WTC11 (cell line): ENCODE measurements at regions not wholly inside any gene's neighbourhood (a gene's known extent, or its start where the extent isn't known, plus 50 kb on each side); places are given as distances from the start of the nearest gene placed in this dataset.

Experiments
- CBFB ChIP-seq: sonication (generic); formaldehyde crosslinking; IDR thresholded peaks from 2 replicates; pipeline ENCODE4 v1.8.1; 2022; ENCODE audit warnings: mild to moderate bottlenecking, low read depth, missing genetic modification reagents
- CREB1 ChIP-seq: sonication (generic); formaldehyde crosslinking; IDR thresholded peaks from 2 replicates; pipeline ENCODE4 v1.8.0; 2023; ENCODE audit warnings: mild to moderate bottlenecking, missing genetic modification reagents
- CREM ChIP-seq: sonication (generic); formaldehyde crosslinking; IDR thresholded peaks from 2 replicates; pipeline ENCODE4 v1.8.1; 2022; ENCODE audit warnings: mild to moderate bottlenecking, missing genetic modification reagents, moderate library complexity
- GABPB1 ChIP-seq: sonication (generic); formaldehyde crosslinking; IDR thresholded peaks from 2 replicates; pipeline ENCODE4 v1.8.1; 2023; ENCODE audit warnings: mild to moderate bottlenecking, missing genetic modification reagents
- GTF2I ChIP-seq: fragments of 250-450 bp; sonication (Bioruptor Pico); conservative IDR thresholded peaks from 2 replicates; pipeline ENCODE4 v1.4.0; 2021; ENCODE audit warnings: mild to moderate bottlenecking
- MAX ChIP-seq: sonication (generic); formaldehyde crosslinking; IDR thresholded peaks from 2 replicates; pipeline ENCODE4 v1.8.0; 2022; ENCODE audit warnings: mild to moderate bottlenecking, missing genetic modification reagents
- SMAD3 ChIP-seq: sonication (generic); formaldehyde crosslinking; IDR thresholded peaks from 2 replicates; pipeline ENCODE4 v1.8.0; 2022; ENCODE audit warnings: missing genetic modification reagents, mild to moderate bottlenecking, borderline replicate concordance
- TCF7 ChIP-seq: sonication (generic); formaldehyde crosslinking; IDR thresholded peaks from 2 replicates; pipeline ENCODE4 v1.8.0; 2022; ENCODE audit warnings: mild to moderate bottlenecking, low read depth, missing genetic modification reagents, moderate library complexity
- TEAD4 ChIP-seq: sonication (generic); formaldehyde crosslinking; IDR thresholded peaks from 2 replicates; pipeline ENCODE4 v1.8.0; 2022; ENCODE audit warnings: mild to moderate bottlenecking, missing genetic modification reagents
- ZBTB21 ChIP-seq: sonication (generic); formaldehyde crosslinking; IDR thresholded peaks from 2 replicates; pipeline ENCODE4 v1.8.1; 2023; ENCODE audit warnings: mild to moderate bottlenecking, missing genetic modification reagents, borderline replicate concordance
- TF ChIP-seq, protein P1 (sequence below): fragments of 200-600 bp; IDR thresholded peaks from 2 replicates; pipeline ENCODE4 v1.8.0; 2022; ENCODE audit warnings: antibody characterized with exemption
- TF ChIP-seq, protein P2 (sequence below): sonication (generic); formaldehyde crosslinking; IDR thresholded peaks from 2 replicates; pipeline ENCODE4 v1.8.1; 2022; ENCODE audit warnings: missing genetic modification reagents, borderline replicate concordance
- TF ChIP-seq, protein P3 (sequence below): sonication (generic); formaldehyde crosslinking; IDR thresholded peaks from 2 replicates; pipeline ENCODE4 v1.8.0; 2022; ENCODE audit warnings: mild to moderate bottlenecking, missing genetic modification reagents

GRCh38 chr5:27969157-27969556, 930.8 kb upstream of the CDH9 start:
- TF ChIP-seq TEAD4 (no peak), CBFB (CRISPR knock-in tag) (no peak), TCF7 (CRISPR knock-in tag) (no peak), GTF2I (no peak), MAX (CRISPR knock-in tag) (no peak), ZBTB21 (CRISPR knock-in tag) (no peak), GABPB1 (no peak), CREM (CRISPR knock-in tag) (no peak), SMAD3 (CRISPR knock-in tag) (no peak), CREB1 (CRISPR knock-in tag) (no peak)
- TF ChIP-seq, protein P1, sequence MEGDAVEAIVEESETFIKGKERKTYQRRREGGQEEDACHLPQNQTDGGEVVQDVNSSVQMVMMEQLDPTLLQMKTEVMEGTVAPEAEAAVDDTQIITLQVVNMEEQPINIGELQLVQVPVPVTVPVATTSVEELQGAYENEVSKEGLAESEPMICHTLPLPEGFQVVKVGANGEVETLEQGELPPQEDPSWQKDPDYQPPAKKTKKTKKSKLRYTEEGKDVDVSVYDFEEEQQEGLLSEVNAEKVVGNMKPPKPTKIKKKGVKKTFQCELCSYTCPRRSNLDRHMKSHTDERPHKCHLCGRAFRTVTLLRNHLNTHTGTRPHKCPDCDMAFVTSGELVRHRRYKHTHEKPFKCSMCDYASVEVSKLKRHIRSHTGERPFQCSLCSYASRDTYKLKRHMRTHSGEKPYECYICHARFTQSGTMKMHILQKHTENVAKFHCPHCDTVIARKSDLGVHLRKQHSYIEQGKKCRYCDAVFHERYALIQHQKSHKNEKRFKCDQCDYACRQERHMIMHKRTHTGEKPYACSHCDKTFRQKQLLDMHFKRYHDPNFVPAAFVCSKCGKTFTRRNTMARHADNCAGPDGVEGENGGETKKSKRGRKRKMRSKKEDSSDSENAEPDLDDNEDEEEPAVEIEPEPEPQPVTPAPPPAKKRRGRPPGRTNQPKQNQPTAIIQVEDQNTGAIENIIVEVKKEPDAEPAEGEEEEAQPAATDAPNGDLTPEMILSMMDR, result no peak
- TF ChIP-seq, protein P2, sequence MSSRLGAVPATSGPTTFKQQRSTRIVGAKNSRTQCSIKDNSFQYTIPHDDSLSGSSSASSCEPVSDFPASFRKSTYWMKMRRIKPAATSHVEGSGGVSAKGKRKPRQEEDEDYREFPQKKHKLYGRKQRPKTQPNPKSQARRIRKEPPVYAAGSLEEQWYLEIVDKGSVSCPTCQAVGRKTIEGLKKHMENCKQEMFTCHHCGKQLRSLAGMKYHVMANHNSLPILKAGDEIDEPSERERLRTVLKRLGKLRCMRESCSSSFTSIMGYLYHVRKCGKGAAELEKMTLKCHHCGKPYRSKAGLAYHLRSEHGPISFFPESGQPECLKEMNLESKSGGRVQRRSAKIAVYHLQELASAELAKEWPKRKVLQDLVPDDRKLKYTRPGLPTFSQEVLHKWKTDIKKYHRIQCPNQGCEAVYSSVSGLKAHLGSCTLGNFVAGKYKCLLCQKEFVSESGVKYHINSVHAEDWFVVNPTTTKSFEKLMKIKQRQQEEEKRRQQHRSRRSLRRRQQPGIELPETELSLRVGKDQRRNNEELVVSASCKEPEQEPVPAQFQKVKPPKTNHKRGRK (CRISPR knock-in tag), result no peak
- TF ChIP-seq, protein P3, sequence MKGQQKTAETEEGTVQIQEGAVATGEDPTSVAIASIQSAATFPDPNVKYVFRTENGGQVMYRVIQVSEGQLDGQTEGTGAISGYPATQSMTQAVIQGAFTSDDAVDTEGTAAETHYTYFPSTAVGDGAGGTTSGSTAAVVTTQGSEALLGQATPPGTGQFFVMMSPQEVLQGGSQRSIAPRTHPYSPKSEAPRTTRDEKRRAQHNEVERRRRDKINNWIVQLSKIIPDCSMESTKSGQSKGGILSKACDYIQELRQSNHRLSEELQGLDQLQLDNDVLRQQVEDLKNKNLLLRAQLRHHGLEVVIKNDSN (CRISPR knock-in tag), result no peak
